Bronchial epithelial cell (primary cell): ENCODE measurements at regions not wholly inside any gene's neighbourhood (a gene's known extent, or its start where the extent isn't known, plus 50 kb on each side); places are given as distances from the start of the nearest gene placed in this dataset.
A peak's percentile ranks its signal among the peaks of the same experiment; 100 is the strongest.
"Not testable (repeated sequence)": the region's sequence is repeated elsewhere in the genome, so short reads cannot be mapped to it uniquely, and the experiment has no call there.

Experiments
- DNase-seq: peaks from one replicate; pipeline ENCODE4 v3.0.0-alpha.2; 2010; ENCODE audit warnings: low read depth
- FAIRE-seq: peaks from 2 replicates; lab custom pipeline; 2011; peaks lifted over from hg19 to GRCh38; lab: Jason Lieb, UNC
- H3K27me3 ChIP-seq: 2 replicates; pipeline ENCODE4 v1.5.1; 2011; ENCODE audit warnings: low read length; ENCODE audit not compliant: control insufficient read depth, insufficient read depth
- H3K36me3 ChIP-seq: 2 replicates; pipeline ENCODE4 v1.5.1; 2011; ENCODE audit warnings: low read length; ENCODE audit not compliant: control insufficient read depth, insufficient read depth
- H3K4me3 ChIP-seq: 2 replicates; pipeline ENCODE4 v1.5.1; 2011; ENCODE audit warnings: mild to moderate bottlenecking, low read depth, low read length, control low read depth
- TF ChIP-seq, protein P1 (sequence below): IDR thresholded peaks from 2 replicates; pipeline ENCODE4 v1.5.1; 2011; ENCODE audit warnings: mild to moderate bottlenecking, moderate library complexity, low read length, control low read depth, inconsistent platforms; ENCODE audit not compliant: insufficient read depth, severe bottlenecking

DNA sequence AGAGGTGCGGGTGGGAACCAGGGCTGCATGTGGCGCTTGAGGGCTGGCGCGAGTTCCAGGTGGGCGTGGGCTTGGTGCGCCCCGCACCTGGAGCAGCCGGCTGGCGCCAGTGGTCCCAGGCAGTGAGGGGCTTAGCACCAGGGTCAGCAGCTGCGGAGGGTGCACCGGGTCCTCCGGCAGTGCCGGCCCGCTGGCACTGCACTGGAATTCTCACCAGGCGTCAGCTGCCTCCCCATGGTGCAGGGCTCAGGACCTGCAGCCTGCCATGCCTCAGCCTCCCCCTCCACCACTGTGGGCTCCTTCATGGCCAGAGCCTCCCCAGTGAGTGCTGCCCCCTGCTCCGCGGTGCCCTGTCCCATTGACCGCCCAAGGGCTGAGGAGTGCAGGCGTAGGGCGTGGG lies 174.0 kb downstream of the ADAM29 start:
- TF ChIP-seq, protein P1, sequence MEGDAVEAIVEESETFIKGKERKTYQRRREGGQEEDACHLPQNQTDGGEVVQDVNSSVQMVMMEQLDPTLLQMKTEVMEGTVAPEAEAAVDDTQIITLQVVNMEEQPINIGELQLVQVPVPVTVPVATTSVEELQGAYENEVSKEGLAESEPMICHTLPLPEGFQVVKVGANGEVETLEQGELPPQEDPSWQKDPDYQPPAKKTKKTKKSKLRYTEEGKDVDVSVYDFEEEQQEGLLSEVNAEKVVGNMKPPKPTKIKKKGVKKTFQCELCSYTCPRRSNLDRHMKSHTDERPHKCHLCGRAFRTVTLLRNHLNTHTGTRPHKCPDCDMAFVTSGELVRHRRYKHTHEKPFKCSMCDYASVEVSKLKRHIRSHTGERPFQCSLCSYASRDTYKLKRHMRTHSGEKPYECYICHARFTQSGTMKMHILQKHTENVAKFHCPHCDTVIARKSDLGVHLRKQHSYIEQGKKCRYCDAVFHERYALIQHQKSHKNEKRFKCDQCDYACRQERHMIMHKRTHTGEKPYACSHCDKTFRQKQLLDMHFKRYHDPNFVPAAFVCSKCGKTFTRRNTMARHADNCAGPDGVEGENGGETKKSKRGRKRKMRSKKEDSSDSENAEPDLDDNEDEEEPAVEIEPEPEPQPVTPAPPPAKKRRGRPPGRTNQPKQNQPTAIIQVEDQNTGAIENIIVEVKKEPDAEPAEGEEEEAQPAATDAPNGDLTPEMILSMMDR = no peak
- FAIRE-seq (no peak), DNase-seq (no peak)
- Histone ChIP-seq H3K4me3 (no peak overlapping the region), H3K36me3 (no peaks in the 10 kb centered on the region), H3K27me3 (no peaks in the 10 kb centered on the region)

DNA sequence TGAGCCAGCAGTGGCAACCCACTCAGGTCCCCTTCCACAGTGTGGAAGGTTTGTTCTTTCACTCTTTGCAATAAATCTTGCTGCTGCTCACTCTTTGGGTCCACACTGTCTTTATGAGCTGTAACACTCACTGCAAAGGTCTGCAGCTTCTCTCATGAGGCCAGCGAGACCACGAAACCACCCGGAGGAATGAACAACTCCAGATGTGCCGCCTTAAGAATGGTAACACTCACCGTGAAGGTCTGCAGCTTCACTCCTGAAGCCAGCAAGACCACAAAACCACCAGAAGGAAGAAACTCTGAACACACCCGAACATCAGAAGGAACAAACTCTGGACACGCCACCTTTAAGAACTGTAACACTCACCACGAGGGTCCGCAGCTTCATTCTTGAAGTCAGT lies 174.9 kb downstream of the ADAM29 start:
- DNase-seq, H3K36me3 ChIP-seq, H3K27me3 ChIP-seq, H3K4me3 ChIP-seq, FAIRE-seq: not testable (repeated sequence)

DNA sequence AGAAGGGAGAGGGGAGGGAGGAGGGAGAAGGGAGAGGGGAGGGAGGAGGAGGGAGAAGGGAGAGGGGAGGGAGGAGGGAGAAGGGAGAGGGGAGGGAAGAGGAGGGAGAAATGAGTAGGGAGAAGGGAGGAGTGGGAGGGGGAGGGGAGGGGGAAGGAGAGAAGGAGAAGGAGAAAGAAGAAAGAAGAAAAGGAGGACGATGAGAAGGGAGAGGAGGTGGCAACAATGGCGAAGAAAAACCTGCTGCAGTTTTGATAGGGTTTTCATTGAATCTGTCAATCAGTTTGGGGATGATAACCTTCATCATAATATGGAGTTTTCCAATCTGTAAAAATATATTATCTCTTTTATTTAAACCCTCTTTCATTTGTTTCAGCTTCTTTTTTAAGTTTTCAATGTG lies 185.2 kb downstream of the ADAM29 start:
- Histone ChIP-seq H3K27me3 (no peaks in the 10 kb centered on the region), H3K4me3 (no peak overlapping the region), H3K36me3 (no peaks in the 10 kb centered on the region)
- no peak for DNase-seq
- TF ChIP-seq, protein P1 = no peak
- no peak for FAIRE-seq

DNA sequence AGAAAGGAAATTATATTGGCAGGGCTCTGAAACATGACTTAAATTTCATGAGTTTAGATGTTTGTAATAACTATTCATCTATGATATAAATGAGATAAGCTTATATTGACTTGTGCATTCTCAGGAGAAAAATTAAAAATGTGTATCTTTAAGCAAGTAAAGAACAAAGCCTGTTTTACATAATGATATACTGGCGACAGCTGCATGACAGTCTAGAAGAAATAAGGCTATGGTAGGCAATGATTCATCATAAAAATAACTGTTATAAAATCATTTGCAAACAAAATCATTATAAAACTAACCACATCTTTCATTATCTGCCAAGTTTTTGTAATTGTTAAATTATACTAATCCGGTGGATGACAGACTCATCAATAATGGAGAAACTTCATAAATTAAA lies 188.1 kb downstream of the ADAM29 start:
- TF ChIP-seq, protein P1 = no peak
- FAIRE-seq = no peak

DNA sequence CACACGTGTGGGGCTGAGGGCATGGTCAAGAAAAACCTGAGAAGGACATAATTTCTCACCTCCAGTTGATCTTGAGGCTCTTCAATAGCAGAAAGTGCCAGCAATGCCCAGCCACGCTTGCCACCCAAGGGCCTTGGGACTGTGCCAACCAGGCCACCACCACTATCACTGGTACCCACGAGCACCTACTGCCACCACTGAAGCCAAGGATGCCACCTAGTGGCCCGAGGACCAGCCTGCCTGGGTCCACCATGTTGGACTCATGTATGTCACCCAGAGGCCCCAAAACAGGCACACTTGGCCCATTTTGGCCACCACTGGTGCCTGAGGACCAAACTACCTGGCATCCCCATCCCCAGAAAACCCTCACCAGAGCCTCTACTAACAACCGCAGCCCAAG lies 191.8 kb downstream of the ADAM29 start:
- no peaks in the 10 kb centered on the region for H3K27me3 ChIP-seq
- TF ChIP-seq, protein P1 = no peak
- DNase-seq = no peak
- H3K4me3 ChIP-seq = no peak overlapping the region
- no peak for FAIRE-seq
- H3K36me3 ChIP-seq = no peaks in the 10 kb centered on the region

More for the DNA sequence above, 188.1 kb downstream of the ADAM29 start:
- no peak for DNase-seq
- H3K36me3 ChIP-seq = no peaks in the 10 kb centered on the region
- H3K4me3 ChIP-seq = no peak overlapping the region
- H3K27me3 ChIP-seq = no peaks in the 10 kb centered on the region

DNA sequence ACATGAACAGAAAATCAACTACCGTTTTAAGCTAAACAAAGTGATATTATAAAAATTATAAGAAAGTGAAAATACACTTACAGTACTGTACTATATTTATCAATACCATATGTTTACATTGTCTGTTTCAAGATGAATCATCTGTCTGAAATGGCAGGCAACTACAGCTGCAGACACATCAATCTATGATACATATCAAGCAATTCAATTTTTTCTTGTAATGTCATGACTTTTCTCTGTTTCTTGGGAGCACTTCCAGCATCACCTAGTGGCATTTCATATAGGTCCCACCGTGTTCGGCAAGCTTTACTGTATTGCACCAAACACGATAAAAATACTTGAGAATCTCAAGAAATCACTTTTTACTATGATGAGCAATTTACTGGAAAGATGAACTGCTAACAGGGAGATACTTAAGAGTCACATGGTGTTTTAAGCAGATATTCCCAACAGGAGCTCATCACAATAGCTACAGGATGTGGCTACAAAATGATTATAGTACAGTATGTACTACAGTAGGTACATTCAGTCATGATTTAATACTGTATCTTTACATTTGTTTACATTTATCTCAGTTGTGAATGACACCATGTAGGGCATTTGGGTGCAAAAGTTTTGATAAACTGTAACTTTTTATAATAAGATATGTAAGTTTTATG lies 207.4 kb downstream of the ADAM29 start:
- FAIRE-seq (no peak), DNase-seq (peak; percentile 86)
- H3K27me3 ChIP-seq = no peaks in the 10 kb centered on the region
- no peaks in the 10 kb centered on the region for H3K36me3 ChIP-seq
- TF ChIP-seq, protein P1 = no peak
- no peak overlapping the region for H3K4me3 ChIP-seq
